ENCODE measurements at regions not wholly inside any gene's neighbourhood (a gene's known extent, or its start where the extent isn't known, plus 50 kb on each side); places are given as distances from the start of the nearest gene placed in this dataset.

DNA sequence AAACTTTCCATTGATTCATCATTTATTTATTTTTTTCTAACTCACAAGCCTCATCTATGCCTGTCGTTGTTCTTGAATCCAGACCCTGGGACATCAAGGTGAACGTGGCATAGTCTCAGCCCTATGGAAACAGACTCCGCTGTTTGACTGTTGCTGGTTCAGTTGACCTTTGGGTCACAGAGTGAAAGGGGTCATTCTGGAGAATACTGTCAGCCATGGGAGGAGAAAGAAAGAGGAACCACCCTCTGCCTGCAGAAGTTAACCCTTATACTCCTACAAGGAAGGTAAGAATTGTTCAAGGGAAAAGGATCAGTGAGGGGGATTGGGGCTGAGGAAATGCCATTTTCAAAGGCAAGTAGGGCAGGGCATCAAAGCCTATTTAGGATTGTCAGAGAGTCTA is 387.6 kb upstream of the MAF start:
- TF ChIP-seq EZH2 (IDR thresholded peaks at IDR 0.05): no peak
- no peak for TF ChIP-seq POLR2AphosphoS5 (IDR thresholded peaks at IDR 0.05; ENCODE audit: borderline replicate concordance, low read depth, low read length)
- no peak for TF ChIP-seq FOXP2 (optimal IDR thresholded peaks at IDR 0.05; ENCODE audit: control extremely low read depth, extremely low read length, insufficient read depth)
